ENCODE measurements at regions not wholly inside any gene's neighbourhood (a gene's known extent, or its start where the extent isn't known, plus 50 kb on each side); places are given as distances from the start of the nearest gene placed in this dataset.

GRCh38 chr1:194252199-194252598, 1065.8 kb upstream of the B3GALT2 start:
- TF ChIP-seq REST (IDR thresholded peaks at IDR 0.05; ENCODE audit: insufficient read depth in 1 of 2, low read depth in 2 of 2, low read length in 2 of 2) (no peak), SIN3A (IDR thresholded peaks at IDR 0.05; ENCODE audit: borderline replicate concordance, insufficient read depth, low read length) (no peak)
